ENCODE measurements at regions not wholly inside any gene's neighbourhood (a gene's known extent, or its start where the extent isn't known, plus 50 kb on each side); places are given as distances from the start of the nearest gene placed in this dataset.

GRCh38 chr15:46344915-46345314, 710.1 kb downstream of the SQOR start:
- TF ChIP-seq CTCF (IDR thresholded peaks at IDR 0.05) (no peak), ZFX (IDR thresholded peaks at IDR 0.05; ENCODE audit: borderline replicate concordance) (no peak)
